IMR-90 (cell line): ENCODE measurements at regions not wholly inside any gene's neighbourhood (a gene's known extent, or its start where the extent isn't known, plus 50 kb on each side); places are given as distances from the start of the nearest gene placed in this dataset.
A peak's percentile ranks its signal among the peaks of the same experiment; 100 is the strongest.

Source experiments
- ATAC-seq: fragments of 200-7000 bp; cut with Tn5 transposase; 2 replicates; pipeline ENCODE4 v1.9.1; 2020; ENCODE audit warnings: low read depth, mild to moderate bottlenecking, moderate library complexity
- BruUV-seq: library from RNA; stranded (reverse); fragments of 400-500 nt; replicated peaks from 2 replicates; lab custom pipeline; 2021; lab: Mats Ljungman, UMichigan
- CTCF ChIA-PET: fragments of 300-600 bp; formaldehyde crosslinking; extraction: SDS; loops from one replicate; lab custom pipeline; 2021; ENCODE audit warnings: antibody characterized with exemption; lab: Yijun Ruan, JAX
- POLR2A ChIA-PET: fragments of 300-600 bp; sonication (Branson Sonifier 250); formaldehyde crosslinking; loops from one replicate; lab custom pipeline; 2022; ENCODE audit warnings: antibody characterized with exemption; ENCODE audit not compliant: unreplicated experiment; lab: Charles Lee
- DNase-seq: peaks from one replicate; pipeline ENCODE4 v3.0.0; 2013
- H2AFZ ChIP-seq: replicated peaks from 2 replicates; pipeline ENCODE3; 2013; ENCODE audit warnings: low read length, mild to moderate bottlenecking; ENCODE audit not compliant: poor library complexity
- H2AK5ac ChIP-seq: 2 replicates; pipeline ENCODE4 v1.6.1; 2013; ENCODE audit warnings: low read depth, low read length, inconsistent platforms
- H2AK9ac ChIP-seq: replicated peaks from 2 replicates; pipeline ENCODE3; 2013; ENCODE audit warnings: mild to moderate bottlenecking, low read depth, low read length, moderate library complexity; ENCODE audit not compliant: poor library complexity
- H2BK120ac ChIP-seq: 2 replicates; pipeline ENCODE4 v1.6.1; 2013; ENCODE audit warnings: low read depth, low read length, inconsistent platforms
- H2BK15ac ChIP-seq: 3 replicates; pipeline ENCODE4 v1.6.1; 2013; ENCODE audit warnings: low read depth, low read length, inconsistent platforms
- H2BK20ac ChIP-seq: 2 replicates; pipeline ENCODE4 v1.6.1; 2013; ENCODE audit warnings: low read depth, mild to moderate bottlenecking, inconsistent platforms, low read length, moderate library complexity
- H2BK5ac ChIP-seq: 2 replicates; pipeline ENCODE4 v1.6.1; 2013; ENCODE audit warnings: mild to moderate bottlenecking, low read depth, low read length, inconsistent platforms; ENCODE audit not compliant: poor library complexity, severe bottlenecking
- H3K14ac ChIP-seq: replicated peaks from 2 replicates; pipeline ENCODE4 v1.6.1; 2013; ENCODE audit warnings: low read depth, low read length, inconsistent platforms
- H3K18ac ChIP-seq: 2 replicates; pipeline ENCODE4 v1.6.1; 2013; ENCODE audit warnings: low read depth, low read length, control low read depth
- H3K23ac ChIP-seq: 2 replicates; pipeline ENCODE4 v1.6.1; 2013; ENCODE audit warnings: low read depth, low read length, inconsistent platforms
- H3K27ac ChIP-seq: 2 replicates; pipeline ENCODE4 v1.5.1; 2013; ENCODE audit warnings: mild to moderate bottlenecking, control low read depth, low read length; ENCODE audit not compliant: insufficient read depth
- H3K27me3 ChIP-seq: 2 replicates; pipeline ENCODE4 v1.6.1; 2013; ENCODE audit warnings: low read length; ENCODE audit not compliant: control insufficient read depth, insufficient read depth
- H3K36me3 ChIP-seq: 2 replicates; pipeline ENCODE4 v1.6.1; 2013; ENCODE audit warnings: low read length, mixed read lengths; ENCODE audit not compliant: control insufficient read depth, insufficient read depth
- H3K4ac ChIP-seq: 2 replicates; pipeline ENCODE4 v1.6.1; 2013; ENCODE audit warnings: low read depth, low read length, inconsistent platforms
- H3K4me1 ChIP-seq: 2 replicates; pipeline ENCODE4 v1.6.1; 2013; ENCODE audit warnings: low read length, mixed read lengths; ENCODE audit not compliant: control insufficient read depth, insufficient read depth
- H3K4me2 ChIP-seq: 2 replicates; pipeline ENCODE4 v1.6.1; 2013; ENCODE audit warnings: low read depth, mild to moderate bottlenecking, control low read depth, low read length, moderate library complexity
- H3K4me3 ChIP-seq: 2 replicates; pipeline ENCODE4 v1.5.1; 2013; ENCODE audit warnings: low read depth, mild to moderate bottlenecking, control low read depth, low read length, moderate library complexity; ENCODE audit not compliant: insufficient read depth
- H3K56ac ChIP-seq: 2 replicates; pipeline ENCODE4 v1.6.1; 2013; ENCODE audit warnings: low read length, inconsistent platforms; ENCODE audit not compliant: insufficient read depth; ENCODE audit errors: extremely low read depth
- H3K79me1 ChIP-seq, 2 experiments: 2 replicates each; pipeline ENCODE4 v1.6.1; 2013; ENCODE audit warnings: low read length in 2 of 2, inconsistent platforms in 1 of 2, low read depth in 1 of 2
- H3K9ac ChIP-seq: 2 replicates; pipeline ENCODE4 v1.6.1; 2013; ENCODE audit warnings: low read depth, low read length, control low read depth
- H3K9me1 ChIP-seq: 2 replicates; pipeline ENCODE4 v1.6.1; 2013; ENCODE audit warnings: low read length, inconsistent platforms; ENCODE audit not compliant: insufficient read depth
- H3K9me3 ChIP-seq: 2 replicates; pipeline ENCODE4 v1.6.1; 2013; ENCODE audit warnings: low read length; ENCODE audit not compliant: control insufficient read depth, insufficient read depth
- H4K20me1 ChIP-seq: 2 replicates; pipeline ENCODE4 v1.6.1; 2013; ENCODE audit warnings: low read length, inconsistent platforms; ENCODE audit not compliant: insufficient read depth
- H4K5ac ChIP-seq: 2 replicates; pipeline ENCODE4 v1.6.1; 2013; ENCODE audit warnings: mild to moderate bottlenecking, low read depth, low read length, control low read depth
- H4K8ac ChIP-seq, 2 experiments: 2 replicates each; pipeline ENCODE4 v1.6.1; 2013; ENCODE audit warnings: low read depth in 2 of 2, low read length in 2 of 2, control low read depth in 1 of 2, inconsistent platforms in 1 of 2
- H4K91ac ChIP-seq: 2 replicates; pipeline ENCODE4 v1.6.1; 2013; ENCODE audit warnings: low read depth, low read length, inconsistent platforms; ENCODE audit not compliant: insufficient read depth
- BHLHE40 ChIP-seq: fragments of 150-350 bp; IDR thresholded peaks from 2 replicates; pipeline ENCODE4 v1.6.1; 2016; ENCODE audit warnings: mild to moderate bottlenecking, low read depth, low read length
- CEBPB ChIP-seq: IDR thresholded peaks from 2 replicates; pipeline ENCODE4 v1.6.1; 2012; ENCODE audit warnings: low read depth, low read length, improper control_type of control experiment
- CHD1 ChIP-seq: IDR thresholded peaks from 2 replicates; pipeline ENCODE4 v1.6.1; 2012; ENCODE audit warnings: low read depth, low read length, improper control_type of control experiment
- FOS ChIP-seq: fragments of 150-350 bp; IDR thresholded peaks from 2 replicates; pipeline ENCODE4 v1.6.1; 2016; ENCODE audit warnings: low read depth, low read length
- MAFK ChIP-seq: IDR thresholded peaks from 2 replicates; pipeline ENCODE4 v1.6.1; 2012; ENCODE audit warnings: low read depth, low read length, improper control_type of control experiment
- MAZ ChIP-seq: IDR thresholded peaks from 2 replicates; pipeline ENCODE4 v1.6.1; 2012; ENCODE audit warnings: low read depth, mild to moderate bottlenecking, low read length, improper control_type of control experiment, moderate library complexity, borderline replicate concordance
- MXI1 ChIP-seq: IDR thresholded peaks from 2 replicates; pipeline ENCODE4 v1.6.1; 2012; ENCODE audit warnings: low read depth, mild to moderate bottlenecking, low read length, moderate library complexity, borderline replicate concordance
- NFE2L2 ChIP-seq: fragments of 150-350 bp; IDR thresholded peaks from 2 replicates; pipeline ENCODE4 v1.6.1; 2016; ENCODE audit warnings: low read depth, mild to moderate bottlenecking, low read length
- POLR2A ChIP-seq: IDR thresholded peaks from 2 replicates; pipeline ENCODE4 v1.6.1; 2012; ENCODE audit warnings: mild to moderate bottlenecking, low read depth, low read length
- RAD21 ChIP-seq: IDR thresholded peaks from 2 replicates; pipeline ENCODE4 v1.6.1; 2012; ENCODE audit warnings: low read length, improper control_type of control experiment
- RCOR1 ChIP-seq: IDR thresholded peaks from 2 replicates; pipeline ENCODE4 v1.6.1; 2012; ENCODE audit warnings: mild to moderate bottlenecking, low read length, improper control_type of control experiment; ENCODE audit not compliant: insufficient replicate concordance
- RFX5 ChIP-seq: IDR thresholded peaks from 2 replicates; pipeline ENCODE4 v1.8.0; 2012; ENCODE audit warnings: low read depth, mild to moderate bottlenecking, low read length, moderate library complexity
- SMC3 ChIP-seq: fragments of 150-350 bp; IDR thresholded peaks from 2 replicates; pipeline ENCODE4 v1.6.1; 2016; ENCODE audit warnings: low read depth, mild to moderate bottlenecking, antibody characterized with exemption, low read length, moderate library complexity
- USF2 ChIP-seq: fragments of 150-350 bp; IDR thresholded peaks from 2 replicates; pipeline ENCODE4 v1.6.1; 2017; ENCODE audit warnings: mild to moderate bottlenecking, antibody characterized with exemption, low read length, low read depth
- WGBS, 2 experiments: methylation state at CpG; one replicate each; pipeline versions ENCODE4 v1.1.5 to v1.1.7; 2013; ENCODE audit warnings: missing lambda C conversion rate in 2 of 2; ENCODE audit not compliant: insufficient read length in 1 of 2; ENCODE audit errors: extremely low coverage in 2 of 2; 5-methylcytosine and 5-hydroxymethylcytosine counted together
- dilution Hi-C: fragments of 300-500 bp; cut with HindIII; formaldehyde crosslinking; loops from one replicate; pipeline ENCODE4 v1.14.3; 2018; ENCODE audit warnings: low sequenced_read_pairs; ENCODE audit not compliant: unreplicated experiment
- in situ Hi-C: fragments of 300-500 bp; cut with MboI; formaldehyde crosslinking; loops from 3 replicates; pipeline ENCODE4 v1.14.3; 2019; ENCODE audit warnings: low sequenced_read_pairs, inconsistent platforms, mixed read lengths
- intact Hi-C: fragments of 100-400 bp; cut with micrococcal nuclease; formaldehyde crosslinking; loops from 2 replicates; pipeline ENCODE4 v1.10.0; 2022
- TF ChIP-seq, protein P1 (sequence below): conservative IDR thresholded peaks from 2 replicates; pipeline ENCODE4 v1.5.1; 2012; ENCODE audit warnings: mild to moderate bottlenecking, low read depth, low read length, improper control_type of control experiment
- TF ChIP-seq, protein P2 (sequence below): fragments of 150-350 bp; IDR thresholded peaks from 2 replicates; pipeline ENCODE4 v1.6.1; 2016; ENCODE audit warnings: low read depth, mild to moderate bottlenecking, low read length, moderate library complexity, borderline replicate concordance

- no peak overlapping the region for H4K91ac ChIP-seq
- H3K36me3 ChIP-seq = no peaks in the 10 kb centered on the region
- no peak overlapping the region for H3K14ac ChIP-seq
- H2AFZ ChIP-seq = no peak overlapping the region
- peak; percentile 51; the same call in 1 of the 2 replicates for ATAC-seq
- no peak overlapping the region for H2AK5ac ChIP-seq
- H3K23ac ChIP-seq = no peak overlapping the region
- no peak overlapping the region for H4K8ac ChIP-seq
- 38% methylated on average over 4 of the region's 8 CpGs; no CpG with 5 or more reads in 1 of the 2 experiments for WGBS, 2 experiments
- H3K4me2 ChIP-seq = no peak overlapping the region
- in situ Hi-C loops (no loop called here), dilution Hi-C loops (no loop called here), intact Hi-C loops (no loop called here)
- H3K56ac ChIP-seq = no peak overlapping the region
- H3K9ac ChIP-seq = no peak overlapping the region
- no peaks in the 10 kb centered on the region; a peak in 1 of 4 replicates for H3K79me1 ChIP-seq
- H3K9me1 ChIP-seq = no peaks in the 10 kb centered on the region
- no peak overlapping the region for H2BK120ac ChIP-seq
- CTCF ChIA-PET = interaction anchor here (0.6 kb wide), 1 partner anchor 383 kb away, joined by 3 read pairs; no protein-coding TSS in a partner anchor
- no peak overlapping the region for H2BK15ac ChIP-seq
- POLR2A ChIA-PET = interaction anchor here (0.6 kb wide), 1 partner anchor 295 kb away, joined by 4 read pairs; no protein-coding TSS in a partner anchor
- H3K4ac ChIP-seq = no peak overlapping the region
- no peaks in the 10 kb centered on the region for H3K4me1 ChIP-seq
- no peak overlapping the region for H4K5ac ChIP-seq
- TF ChIP-seq MAZ = no peak
- TF ChIP-seq CHD1 = no peak
- no peak for TF ChIP-seq SMC3
- TF ChIP-seq, protein P1, sequence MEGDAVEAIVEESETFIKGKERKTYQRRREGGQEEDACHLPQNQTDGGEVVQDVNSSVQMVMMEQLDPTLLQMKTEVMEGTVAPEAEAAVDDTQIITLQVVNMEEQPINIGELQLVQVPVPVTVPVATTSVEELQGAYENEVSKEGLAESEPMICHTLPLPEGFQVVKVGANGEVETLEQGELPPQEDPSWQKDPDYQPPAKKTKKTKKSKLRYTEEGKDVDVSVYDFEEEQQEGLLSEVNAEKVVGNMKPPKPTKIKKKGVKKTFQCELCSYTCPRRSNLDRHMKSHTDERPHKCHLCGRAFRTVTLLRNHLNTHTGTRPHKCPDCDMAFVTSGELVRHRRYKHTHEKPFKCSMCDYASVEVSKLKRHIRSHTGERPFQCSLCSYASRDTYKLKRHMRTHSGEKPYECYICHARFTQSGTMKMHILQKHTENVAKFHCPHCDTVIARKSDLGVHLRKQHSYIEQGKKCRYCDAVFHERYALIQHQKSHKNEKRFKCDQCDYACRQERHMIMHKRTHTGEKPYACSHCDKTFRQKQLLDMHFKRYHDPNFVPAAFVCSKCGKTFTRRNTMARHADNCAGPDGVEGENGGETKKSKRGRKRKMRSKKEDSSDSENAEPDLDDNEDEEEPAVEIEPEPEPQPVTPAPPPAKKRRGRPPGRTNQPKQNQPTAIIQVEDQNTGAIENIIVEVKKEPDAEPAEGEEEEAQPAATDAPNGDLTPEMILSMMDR = no peak
- TF ChIP-seq CEBPB = no peak
- no peak for TF ChIP-seq NFE2L2
- no peak for TF ChIP-seq BHLHE40
- no peak for TF ChIP-seq MXI1
- TF ChIP-seq, protein P2, sequence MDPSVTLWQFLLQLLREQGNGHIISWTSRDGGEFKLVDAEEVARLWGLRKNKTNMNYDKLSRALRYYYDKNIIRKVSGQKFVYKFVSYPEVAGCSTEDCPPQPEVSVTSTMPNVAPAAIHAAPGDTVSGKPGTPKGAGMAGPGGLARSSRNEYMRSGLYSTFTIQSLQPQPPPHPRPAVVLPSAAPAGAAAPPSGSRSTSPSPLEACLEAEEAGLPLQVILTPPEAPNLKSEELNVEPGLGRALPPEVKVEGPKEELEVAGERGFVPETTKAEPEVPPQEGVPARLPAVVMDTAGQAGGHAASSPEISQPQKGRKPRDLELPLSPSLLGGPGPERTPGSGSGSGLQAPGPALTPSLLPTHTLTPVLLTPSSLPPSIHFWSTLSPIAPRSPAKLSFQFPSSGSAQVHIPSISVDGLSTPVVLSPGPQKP = no peak
- no peak for TF ChIP-seq FOS
- TF ChIP-seq POLR2A = no peak
- no peak for TF ChIP-seq RAD21
- no peak for TF ChIP-seq USF2
- TF ChIP-seq MAFK = no peak
- TF ChIP-seq RCOR1 = no peak
- TF ChIP-seq RFX5 = no peak
- H4K20me1 ChIP-seq = no peaks in the 10 kb centered on the region
- BruUV-seq = no TSS peak
- H3K27me3 ChIP-seq = no peaks in the 10 kb centered on the region
- DNase-seq = no peak
- no peaks in the 10 kb centered on the region for H3K9me3 ChIP-seq
- no peak overlapping the region for H3K27ac ChIP-seq
- no peak overlapping the region for H3K18ac ChIP-seq
- H2BK20ac ChIP-seq = no peak overlapping the region
- no peak overlapping the region for H2AK9ac ChIP-seq
- no peak overlapping the region for H3K4me3 ChIP-seq
- no peak overlapping the region for H2BK5ac ChIP-seq
These were observed 51.7 kb downstream of the CNTN3 start for GRCh38 chr3:74562558-74563269.
